Ascending aorta (tissue), 2 donors: ENCODE measurements at regions not wholly inside any gene's neighbourhood (a gene's known extent, or its start where the extent isn't known, plus 50 kb on each side); places are given as distances from the start of the nearest gene placed in this dataset.

Experiments
- DNase-seq, 2 donors: peaks; one replicate each; pipeline ENCODE4 v3.0.0-alpha.2; 2019; ENCODE audit warnings: low spot score in 2 of 2
- H3K27ac ChIP-seq, 2 donors: fragments of 200-600 bp; sonication (generic); one replicate each; pipeline ENCODE4 v1.5.1; 2016 to 2017; ENCODE audit warnings: mild to moderate bottlenecking in 1 of 2
- H3K27me3 ChIP-seq: fragments of 200-600 bp; sonication (generic); one replicate; pipeline ENCODE4 v1.5.1; 2017
- H3K36me3 ChIP-seq, 2 donors: fragments of 200-600 bp; sonication (generic); one replicate each; pipeline ENCODE4 v1.5.1; 2016
- H3K4me1 ChIP-seq, 2 donors: fragments of 200-600 bp; sonication (generic); one replicate each; pipeline ENCODE4 v1.5.1; 2016 to 2017; ENCODE audit warnings: mild to moderate bottlenecking in 1 of 2
- H3K4me3 ChIP-seq, 2 donors: fragments of 200-600 bp; sonication (generic); one replicate each; pipeline ENCODE4 v1.5.1; 2016 to 2017; ENCODE audit warnings: mild to moderate bottlenecking in 1 of 2
- H3K9me3 ChIP-seq, 2 donors: fragments of 200-600 bp; sonication (generic); one replicate each; pipeline ENCODE4 v1.5.1; 2016
- intact Hi-C: fragments of 100-400 bp; cut with DNase I; formaldehyde crosslinking; loops from one replicate; pipeline ENCODE4 v1.15.1; 2023
- TF ChIP-seq, protein P1 (sequence below), 3 experiments: fragments of 200-600 bp in 2 of 3; fragments of 450-650 bp in 1 of 3; sonication (generic) in 2 of 3; IDR thresholded peaks; one replicate each; pipeline ENCODE4 v1.5.1; 2016 to 2019; ENCODE audit warnings: antibody characterized with exemption in 3 of 3, mild to moderate bottlenecking in 1 of 3, moderate library complexity in 1 of 3

GRCh38 chr7:81598951-81599350, 170.9 kb downstream of the HGF start:
- intact Hi-C loops, result no loop called here
- H3K4me3 ChIP-seq, result no peak overlapping the region

GRCh38 chr7:81594767-81595166, 175.1 kb downstream of the HGF start:
- Histone ChIP-seq H3K4me3 (no peak overlapping the region), H3K4me1 (no peaks in the 10 kb centered on the region), H3K27ac (no peak overlapping the region), H3K27me3 (no peaks in the 10 kb centered on the region), H3K36me3 (no peaks in the 10 kb centered on the region), H3K9me3 (no peaks in the 10 kb centered on the region)
- intact Hi-C loops, result no loop called here
- TF ChIP-seq, protein P1, sequence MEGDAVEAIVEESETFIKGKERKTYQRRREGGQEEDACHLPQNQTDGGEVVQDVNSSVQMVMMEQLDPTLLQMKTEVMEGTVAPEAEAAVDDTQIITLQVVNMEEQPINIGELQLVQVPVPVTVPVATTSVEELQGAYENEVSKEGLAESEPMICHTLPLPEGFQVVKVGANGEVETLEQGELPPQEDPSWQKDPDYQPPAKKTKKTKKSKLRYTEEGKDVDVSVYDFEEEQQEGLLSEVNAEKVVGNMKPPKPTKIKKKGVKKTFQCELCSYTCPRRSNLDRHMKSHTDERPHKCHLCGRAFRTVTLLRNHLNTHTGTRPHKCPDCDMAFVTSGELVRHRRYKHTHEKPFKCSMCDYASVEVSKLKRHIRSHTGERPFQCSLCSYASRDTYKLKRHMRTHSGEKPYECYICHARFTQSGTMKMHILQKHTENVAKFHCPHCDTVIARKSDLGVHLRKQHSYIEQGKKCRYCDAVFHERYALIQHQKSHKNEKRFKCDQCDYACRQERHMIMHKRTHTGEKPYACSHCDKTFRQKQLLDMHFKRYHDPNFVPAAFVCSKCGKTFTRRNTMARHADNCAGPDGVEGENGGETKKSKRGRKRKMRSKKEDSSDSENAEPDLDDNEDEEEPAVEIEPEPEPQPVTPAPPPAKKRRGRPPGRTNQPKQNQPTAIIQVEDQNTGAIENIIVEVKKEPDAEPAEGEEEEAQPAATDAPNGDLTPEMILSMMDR (IDR thresholded peaks at IDR 0.05), result no peak
- no peak for DNase-seq

More at GRCh38 chr7:81598951-81599350, 170.9 kb downstream of the HGF start:
- DNase-seq, result no peak
- Histone ChIP-seq H3K4me1 (no peaks in the 10 kb centered on the region), H3K27me3 (no peaks in the 10 kb centered on the region), H3K27ac (no peak overlapping the region), H3K9me3 (no peaks in the 10 kb centered on the region), H3K36me3 (no peaks in the 10 kb centered on the region)
- TF ChIP-seq, protein P1 (IDR thresholded peaks at IDR 0.05), result no peak

GRCh38 chr7:81590131-81590530, 179.7 kb downstream of the HGF start:
- TF ChIP-seq, protein P1 (IDR thresholded peaks at IDR 0.05), result no peak
- intact Hi-C loops, result no loop called here
- no peak for DNase-seq
- no peaks in the 10 kb centered on the region for H3K27me3 ChIP-seq
- no peaks in the 10 kb centered on the region for H3K4me1 ChIP-seq
- H3K9me3 ChIP-seq, result no peaks in the 10 kb centered on the region
- no peaks in the 10 kb centered on the region for H3K36me3 ChIP-seq
- H3K27ac ChIP-seq, result no peak overlapping the region
- no peak overlapping the region for H3K4me3 ChIP-seq

- Histone ChIP-seq H3K27me3 (no peaks in the 10 kb centered on the region), H3K4me1 (no peaks in the 10 kb centered on the region), H3K9me3 (no peaks in the 10 kb centered on the region), H3K27ac (no peak overlapping the region), H3K36me3 (no peaks in the 10 kb centered on the region), H3K4me3 (no peak overlapping the region)
- TF ChIP-seq, protein P1 (IDR thresholded peaks at IDR 0.05), result no peak
- intact Hi-C loops, result no loop called here
- no peak for DNase-seq
Measured at GRCh38 chr7:81584667-81585066, 185.2 kb downstream of the HGF start.

DNA sequence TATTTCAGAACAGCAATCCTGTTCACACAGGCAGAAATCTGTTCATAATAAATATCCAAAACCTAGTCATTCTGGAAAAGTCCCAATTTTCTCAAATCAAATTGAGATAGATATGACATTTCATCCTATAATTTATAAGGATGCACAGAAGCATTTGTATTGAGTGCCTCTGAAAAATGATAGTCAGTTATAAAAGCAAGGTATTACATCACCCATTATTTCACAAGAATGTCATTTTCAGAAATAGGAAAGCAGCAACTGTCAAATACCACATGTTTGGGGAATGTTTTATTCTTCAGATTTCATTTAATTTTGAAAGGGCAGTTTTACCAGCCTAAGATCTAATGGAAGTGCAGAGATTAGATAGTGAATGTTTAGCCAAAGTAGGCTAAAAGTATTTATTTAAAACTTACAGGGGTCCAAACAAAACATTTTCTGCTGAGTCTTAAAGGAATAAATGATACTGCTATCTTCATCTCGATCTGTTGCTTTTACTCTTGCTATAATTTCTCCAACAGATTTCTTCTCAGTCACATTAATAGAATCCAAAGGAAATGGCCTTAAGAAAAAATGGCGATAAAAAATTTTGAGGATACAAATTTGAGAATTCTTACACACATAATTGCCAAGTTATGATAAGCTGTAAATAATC, 185.8 kb downstream of the HGF start:
- Histone ChIP-seq H3K4me1 (no peaks in the 10 kb centered on the region), H3K27ac (no peak overlapping the region), H3K27me3 (no peaks in the 10 kb centered on the region), H3K36me3 (no peaks in the 10 kb centered on the region), H3K4me3 (no peak overlapping the region), H3K9me3 (no peaks in the 10 kb centered on the region)
- intact Hi-C loops, result no loop called here
- TF ChIP-seq, protein P1 (IDR thresholded peaks at IDR 0.05), result no peak
- DNase-seq, result no peak

GRCh38 chr7:81583090-81583489, 186.8 kb downstream of the HGF start:
- Histone ChIP-seq H3K9me3 (no peaks in the 10 kb centered on the region), H3K27me3 (no peaks in the 10 kb centered on the region), H3K36me3 (no peaks in the 10 kb centered on the region), H3K27ac (no peak overlapping the region), H3K4me3 (no peak overlapping the region), H3K4me1 (no peaks in the 10 kb centered on the region)
- intact Hi-C loops, result no loop called here
- DNase-seq, result no peak
- TF ChIP-seq, protein P1 (IDR thresholded peaks at IDR 0.05), result no peak
